LHCN-M2 (cell line): ENCODE measurements at regions not wholly inside any gene's neighbourhood (a gene's known extent, or its start where the extent isn't known, plus 50 kb on each side); places are given as distances from the start of the nearest gene placed in this dataset.
"Not testable (repeated sequence)": the region's sequence is repeated elsewhere in the genome, so short reads cannot be mapped to it uniquely, and the experiment has no call there.

ENCODE experiments used
- DNase-seq: peaks from one replicate; pipeline ENCODE4 v3.0.0-alpha.2; 2012; ENCODE audit warnings: low read depth

GRCh38 chrX:63179852-63180251, 171.3 kb downstream of the SPIN4 start:
- not testable (repeated sequence) for DNase-seq

- not testable (repeated sequence) for DNase-seq
Measured at GRCh38 chrX:63176578-63176977, 174.6 kb downstream of the SPIN4 start.

- DNase-seq: not testable (repeated sequence)
Measured at GRCh38 chrX:63173841-63174718, 177.1 kb downstream of the SPIN4 start.

GRCh38 chrX:63169416-63169815, 181.7 kb downstream of the SPIN4 start:
- DNase-seq: not testable (repeated sequence)

GRCh38 chrX:63168949-63169348, 182.2 kb downstream of the SPIN4 start:
- DNase-seq: not testable (repeated sequence)

GRCh38 chrX:63167002-63167401, 184.1 kb downstream of the SPIN4 start:
- DNase-seq: not testable (repeated sequence)

GRCh38 chrX:63160994-63161393, 190.1 kb downstream of the SPIN4 start:
- not testable (repeated sequence) for DNase-seq

- DNase-seq: not testable (repeated sequence)
Measured at GRCh38 chrX:63160340-63160739, 190.8 kb downstream of the SPIN4 start.

GRCh38 chrX:63145526-63145925, 205.6 kb downstream of the SPIN4 start:
- not testable (repeated sequence) for DNase-seq

- DNase-seq: not testable (repeated sequence)
Measured at GRCh38 chrX:63142588-63142987, 208.5 kb downstream of the SPIN4 start.

GRCh38 chrX:63135859-63136258, 215.3 kb downstream of the SPIN4 start:
- not testable (repeated sequence) for DNase-seq

- DNase-seq: no peak
Measured at GRCh38 chrX:63128509-63128908, 222.6 kb downstream of the SPIN4 start.

- DNase-seq: no peak
Measured at GRCh38 chrX:63115196-63115595, 235.9 kb downstream of the SPIN4 start.

- no peak for DNase-seq
Measured at GRCh38 chrX:63101879-63102620, 249.1 kb downstream of the SPIN4 start.

- no peak for DNase-seq
Measured at GRCh38 chrX:63058204-63058603, 292.9 kb downstream of the SPIN4 start.

- no peak for DNase-seq
Measured at GRCh38 chrX:63050225-63050624, 300.9 kb downstream of the SPIN4 start.

GRCh38 chrX:63032811-63033210, 318.3 kb downstream of the SPIN4 start:
- no peak for DNase-seq

GRCh38 chrX:63013549-63013948, 337.6 kb downstream of the SPIN4 start:
- no peak for DNase-seq

GRCh38 chrX:63012574-63012973, 338.6 kb downstream of the SPIN4 start:
- DNase-seq: no peak

GRCh38 chrX:63000196-63000595, 350.9 kb downstream of the SPIN4 start:
- DNase-seq: not testable (repeated sequence)
